K562 (cell line): ENCODE measurements at regions not wholly inside any gene's neighbourhood (a gene's known extent, or its start where the extent isn't known, plus 50 kb on each side); places are given as distances from the start of the nearest gene placed in this dataset.

Source experiments
- ATAC-seq: fragments of 200-7000 bp; cut with Tn5 transposase; 3 replicates; pipeline ENCODE4 v1.9.1; 2020; ENCODE audit warnings: moderate library complexity
- BruUV-seq: library from RNA; stranded (reverse); fragments of 400-500 nt; replicated peaks from 2 replicates; lab custom pipeline; 2021; lab: Mats Ljungman, UMichigan
- CTCF ChIA-PET: fragments of 300-600 bp; formaldehyde crosslinking; extraction: SDS; loops from one replicate; lab custom pipeline; 2021; ENCODE audit warnings: low intra/inter-chr PET ratio; lab: Yijun Ruan, JAX
- POLR2A ChIA-PET: fragments of 300-600, 350-650 bp; sonication (Branson Sonifier 250); formaldehyde crosslinking; extraction: SDS; loops from one replicate; lab custom pipeline; 2021; ENCODE audit warnings: antibody characterized with exemption, inconsistent platforms; lab: Yijun Ruan, JAX
- DNase-seq, 4 experiments: peaks; one replicate each; pipeline versions ENCODE4 v3.0.0 to v3.0.0-alpha.2; 2011 to 2018; ENCODE audit warnings: low spot score in 3 of 4, mixed read lengths in 3 of 4; ENCODE audit errors: extremely low read depth in 1 of 4
- FAIRE-seq: peaks from 2 replicates; lab custom pipeline; 2011; peaks lifted over from hg19 to GRCh38; lab: Jason Lieb, UNC
- H2AFZ ChIP-seq: 2 replicates; pipeline ENCODE4 v1.6.0; 2011; ENCODE audit warnings: low read depth, low read length, control low read depth, inconsistent platforms
- H3K27ac ChIP-seq: fragments of 200-600 bp; 3 replicates; pipeline ENCODE4 v1.8.0; 2011; ENCODE audit warnings: low read depth, mild to moderate bottlenecking, control low read depth, inconsistent platforms, low read length, moderate library complexity, mixed read lengths; ENCODE audit errors: extremely low read depth
- H3K27me3 ChIP-seq, 2 experiments: fragments of 300-600 bp in 1 of 2; 2 replicates in 1 of 2; 3 replicates in 1 of 2; pipeline versions ENCODE4 v1.6.0 to v1.8.0; 2011; ENCODE audit warnings: inconsistent platforms in 2 of 2, low read length in 2 of 2, mild to moderate bottlenecking in 1 of 2, mixed read lengths in 1 of 2, moderate library complexity in 1 of 2; ENCODE audit not compliant: control insufficient read depth in 2 of 2, insufficient read depth in 2 of 2
- H3K36me3 ChIP-seq: fragments of 300-600 bp; 3 replicates; pipeline ENCODE4 v1.8.0; 2011; ENCODE audit warnings: mild to moderate bottlenecking, low read length, inconsistent platforms; ENCODE audit not compliant: control insufficient read depth, insufficient read depth
- H3K4me1 ChIP-seq, 2 experiments: fragments of 200-600 bp in 1 of 2; replicated peaks in 1 of 2; 2 replicates in 1 of 2; 3 replicates in 1 of 2; pipeline versions ENCODE4 v1.5.1 to v1.8.0; 2011; ENCODE audit warnings: inconsistent platforms in 2 of 2, low read length in 2 of 2, mild to moderate bottlenecking in 1 of 2, mixed read lengths in 1 of 2, moderate library complexity in 1 of 2; ENCODE audit not compliant: control insufficient read depth in 2 of 2, insufficient read depth in 2 of 2
- H3K4me2 ChIP-seq: 2 replicates; pipeline ENCODE4 v1.6.1; 2011; ENCODE audit warnings: low read length, control low read depth, inconsistent platforms, mixed read lengths; ENCODE audit not compliant: insufficient read depth
- H3K4me3 ChIP-seq: fragments of 200-600 bp; sonication (generic), shearing (Covaris generic); 2 replicates; pipeline ENCODE4 v1.5.1; 2016; ENCODE audit warnings: control low read depth, inconsistent platforms
- H3K79me2 ChIP-seq: fragments of 200-600 bp; 3 replicates; pipeline ENCODE4 v1.8.0; 2011; ENCODE audit warnings: low read length, inconsistent platforms; ENCODE audit not compliant: control insufficient read depth, insufficient read depth
- H3K9ac ChIP-seq, 2 experiments: 2 replicates each; pipeline versions ENCODE4 v1.6.0 to v1.6.1; 2011; ENCODE audit warnings: low read depth in 2 of 2, low read length in 2 of 2, control low read depth in 1 of 2, inconsistent platforms in 1 of 2, mild to moderate bottlenecking in 1 of 2, mixed read lengths in 1 of 2; ENCODE audit not compliant: insufficient read depth in 1 of 2
- H3K9me1 ChIP-seq: one replicate; pipeline ENCODE4 v1.6.0; 2011; ENCODE audit warnings: inconsistent platforms, mild to moderate bottlenecking, low read length, moderate library complexity; ENCODE audit not compliant: control insufficient read depth, insufficient read depth
- H3K9me3 ChIP-seq: replicated peaks from 2 replicates; pipeline ENCODE4 v1.5.1; 2011; ENCODE audit warnings: low read depth, low read length, inconsistent platforms; ENCODE audit not compliant: control insufficient read depth, insufficient read depth
- H4K20me1 ChIP-seq: replicated peaks from 2 replicates; pipeline ENCODE4 v1.6.1; 2011; ENCODE audit warnings: low read length, inconsistent platforms, mixed read lengths; ENCODE audit not compliant: control insufficient read depth, insufficient read depth
- ETV1 ChIP-seq: fragments of 450-650 bp; conservative IDR thresholded peaks from 2 replicates; pipeline ENCODE4 v1.6.1; 2016; ENCODE audit warnings: missing genetic modification characterization, control low read depth, low read depth, missing compliant biosample characterization
- POLR2A ChIP-seq: fragments of 450-650 bp; conservative IDR thresholded peaks from 2 replicates; pipeline ENCODE4 v1.6.1; 2016
- PRMT5 ChIP-seq: sonication (generic); formaldehyde crosslinking; IDR thresholded peaks from 2 replicates; pipeline ENCODE4 v1.5.0; 2020; ENCODE audit warnings: missing genetic modification reagents
- SOX6 ChIP-seq: fragments of 450-650 bp; IDR thresholded peaks from 2 replicates; pipeline ENCODE4 v1.6.1; 2014; ENCODE audit warnings: mild to moderate bottlenecking
- ZNF324 ChIP-seq: fragments of 250-450 bp; sonication (Bioruptor Pico); IDR thresholded peaks from 2 replicates; pipeline ENCODE4 v1.4.0; 2020; ENCODE audit warnings: mild to moderate bottlenecking
- ZNF785 ChIP-seq: fragments of 250-450 bp; sonication (Bioruptor Pico); IDR thresholded peaks from 2 replicates; pipeline ENCODE4 v1.4.0; 2020; ENCODE audit warnings: mild to moderate bottlenecking
- WGBS: fragments of 100-300 bp; shearing (Covaris generic); methylation state at CpG from one replicate; pipeline ENCODE4 v1.1.6; 2016; ENCODE audit warnings: low coverage, mixed read lengths; ENCODE audit not compliant: insufficient coverage; ENCODE audit errors: missing lambda C conversion rate; 5-methylcytosine and 5-hydroxymethylcytosine counted together
- in situ Hi-C: fragments of 300-500 bp; cut with MboI; formaldehyde crosslinking; loops from 4 replicates; pipeline ENCODE4 v1.15.0; 2018; ENCODE audit warnings: inconsistent platforms, mixed read lengths
- intact Hi-C: fragments of 100-400 bp; cut with micrococcal nuclease; formaldehyde crosslinking; loops from 2 replicates; pipeline ENCODE4 v1.14.2; 2022
- TF ChIP-seq, protein P1 (sequence below): fragments of 450-650 bp; formaldehyde crosslinking; IDR thresholded peaks from 2 replicates; pipeline ENCODE4 v1.4.0; 2020; ENCODE audit warnings: mild to moderate bottlenecking
- TF ChIP-seq, protein P2 (sequence below): fragments of 450-650 bp; formaldehyde crosslinking; IDR thresholded peaks from 2 replicates; pipeline ENCODE4 v1.4.0; 2020; ENCODE audit warnings: mild to moderate bottlenecking, moderate library complexity
- TF ChIP-seq, protein P3 (sequence below), 3 experiments: IDR thresholded peaks in 2 of 3; conservative IDR thresholded peaks in 1 of 3; 2 replicates each; pipeline ENCODE4 v1.5.1; 2011 to 2012; ENCODE audit warnings: low read length in 3 of 3, mild to moderate bottlenecking in 3 of 3, control low read depth in 2 of 3, improper control_type of control experiment in 1 of 3, inconsistent platforms in 1 of 3, low read depth in 1 of 3, mixed read lengths in 1 of 3, moderate library complexity in 1 of 3; ENCODE audit not compliant: insufficient read depth in 2 of 3

DNA sequence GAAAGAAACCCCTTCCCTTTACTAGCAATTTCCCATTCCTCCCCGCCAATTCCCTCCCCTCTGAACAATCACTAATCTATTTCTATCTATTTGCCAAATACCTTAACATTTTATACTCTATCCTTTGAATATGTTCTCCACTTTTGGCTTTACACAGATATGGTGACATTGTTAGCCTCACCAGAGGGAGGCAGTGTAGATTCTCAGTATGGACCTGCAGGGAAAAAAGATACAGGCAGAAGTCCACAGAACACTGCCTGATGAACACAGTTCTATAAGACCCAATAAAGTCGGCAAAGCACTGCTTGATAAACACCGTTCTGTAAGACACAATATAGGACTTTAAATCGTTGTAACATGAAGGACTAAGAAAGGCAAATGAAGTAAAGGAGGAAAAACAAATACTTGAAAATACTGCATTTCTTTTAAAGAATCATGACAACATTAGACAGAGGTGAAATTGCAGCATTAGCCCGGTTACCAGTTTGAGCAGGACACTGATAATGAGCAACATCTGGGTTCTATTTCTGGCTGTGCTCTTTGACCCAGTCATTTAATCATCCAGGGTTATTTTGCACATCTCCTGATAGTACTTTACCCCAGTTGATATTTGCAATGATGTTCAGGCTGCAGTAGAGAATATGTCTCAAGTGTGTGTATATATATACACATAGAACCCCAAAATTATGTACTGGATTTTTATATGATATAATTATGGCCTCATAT, 296.8 kb downstream of the UTRN start:
- H3K4me3 ChIP-seq: no peak overlapping the region
- POLR2A ChIA-PET: no interaction called here
- H3K9me1 ChIP-seq: no peaks in the 10 kb centered on the region
- H4K20me1 ChIP-seq: no peaks in the 10 kb centered on the region
- BruUV-seq: no TSS peak
- no peak overlapping the region for H3K9ac ChIP-seq
- no peak overlapping the region for H3K27ac ChIP-seq
- CTCF ChIA-PET: interaction anchor here (0.6 to 1.4 kb wide), 3 partner anchors 350 to 633 kb away, joined by 3 to 6 read pairs (median 5); no protein-coding TSS in a partner anchor
- H2AFZ ChIP-seq: peak overlapping the region; percentile 82; the same call in 1 of the 2 replicates
- intact Hi-C loops (loop anchor here (5.0 to 10.0 kb wide), 4 partner anchors 100 to 1153 kb away; partner anchors contain the start of gene EPM2A), in situ Hi-C loops (loop anchor here (10.0 to 25.0 kb wide), 2 partner anchors 633 to 1055 kb away; no protein-coding TSS in a partner anchor)
- FAIRE-seq (peak; percentile 58), DNase-seq (peak; percentile 23 to 66 (median 32)), ATAC-seq (peak; percentile 85)
- 2% methylated on average over 5 of the region's 5 CpGs for WGBS
- H3K4me2 ChIP-seq: no peak overlapping the region
- no peaks in the 10 kb centered on the region for H3K9me3 ChIP-seq
- no peaks in the 10 kb centered on the region for H3K79me2 ChIP-seq
- peaks cover 0 to 8% of the 10 kb centered on the region in 2 experiments; a peak in 2 of 5 replicates for H3K4me1 ChIP-seq
- no peaks in the 10 kb centered on the region for H3K27me3 ChIP-seq
- H3K36me3 ChIP-seq: no peaks in the 10 kb centered on the region
- TF ChIP-seq, protein P1, sequence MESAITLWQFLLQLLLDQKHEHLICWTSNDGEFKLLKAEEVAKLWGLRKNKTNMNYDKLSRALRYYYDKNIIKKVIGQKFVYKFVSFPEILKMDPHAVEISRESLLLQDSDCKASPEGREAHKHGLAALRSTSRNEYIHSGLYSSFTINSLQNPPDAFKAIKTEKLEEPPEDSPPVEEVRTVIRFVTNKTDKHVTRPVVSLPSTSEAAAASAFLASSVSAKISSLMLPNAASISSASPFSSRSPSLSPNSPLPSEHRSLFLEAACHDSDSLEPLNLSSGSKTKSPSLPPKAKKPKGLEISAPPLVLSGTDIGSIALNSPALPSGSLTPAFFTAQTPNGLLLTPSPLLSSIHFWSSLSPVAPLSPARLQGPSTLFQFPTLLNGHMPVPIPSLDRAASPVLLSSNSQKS (CRISPR knock-in tag): no peak
- 0 out of 2 replicates have a peak, but pooled peaks have one; percentile 7 for TF ChIP-seq ETV1 (tag)
- TF ChIP-seq ZNF324 (CRISPR knock-in tag): no peak
- TF ChIP-seq ZNF785 (CRISPR knock-in tag): peak; percentile 76; the same call in 1 of the 2 replicates
- TF ChIP-seq, protein P2, sequence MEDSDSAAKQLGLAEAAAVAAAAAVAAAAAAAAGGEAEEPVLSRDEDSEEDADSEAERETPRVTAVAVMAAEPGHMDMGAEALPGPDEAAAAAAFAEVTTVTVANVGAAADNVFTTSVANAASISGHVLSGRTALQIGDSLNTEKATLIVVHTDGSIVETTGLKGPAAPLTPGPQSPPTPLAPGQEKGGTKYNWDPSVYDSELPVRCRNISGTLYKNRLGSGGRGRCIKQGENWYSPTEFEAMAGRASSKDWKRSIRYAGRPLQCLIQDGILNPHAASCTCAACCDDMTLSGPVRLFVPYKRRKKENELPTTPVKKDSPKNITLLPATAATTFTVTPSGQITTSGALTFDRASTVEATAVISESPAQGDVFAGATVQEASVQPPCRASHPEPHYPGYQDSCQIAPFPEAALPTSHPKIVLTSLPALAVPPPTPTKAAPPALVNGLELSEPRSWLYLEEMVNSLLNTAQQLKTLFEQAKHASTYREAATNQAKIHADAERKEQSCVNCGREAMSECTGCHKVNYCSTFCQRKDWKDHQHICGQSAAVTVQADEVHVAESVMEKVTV (CRISPR knock-in tag): peak; percentile 40; the same call in 1 of the 2 replicates
- no peak for TF ChIP-seq PRMT5 (CRISPR knock-in tag)
- no peak for TF ChIP-seq SOX6
- TF ChIP-seq, protein P3, sequence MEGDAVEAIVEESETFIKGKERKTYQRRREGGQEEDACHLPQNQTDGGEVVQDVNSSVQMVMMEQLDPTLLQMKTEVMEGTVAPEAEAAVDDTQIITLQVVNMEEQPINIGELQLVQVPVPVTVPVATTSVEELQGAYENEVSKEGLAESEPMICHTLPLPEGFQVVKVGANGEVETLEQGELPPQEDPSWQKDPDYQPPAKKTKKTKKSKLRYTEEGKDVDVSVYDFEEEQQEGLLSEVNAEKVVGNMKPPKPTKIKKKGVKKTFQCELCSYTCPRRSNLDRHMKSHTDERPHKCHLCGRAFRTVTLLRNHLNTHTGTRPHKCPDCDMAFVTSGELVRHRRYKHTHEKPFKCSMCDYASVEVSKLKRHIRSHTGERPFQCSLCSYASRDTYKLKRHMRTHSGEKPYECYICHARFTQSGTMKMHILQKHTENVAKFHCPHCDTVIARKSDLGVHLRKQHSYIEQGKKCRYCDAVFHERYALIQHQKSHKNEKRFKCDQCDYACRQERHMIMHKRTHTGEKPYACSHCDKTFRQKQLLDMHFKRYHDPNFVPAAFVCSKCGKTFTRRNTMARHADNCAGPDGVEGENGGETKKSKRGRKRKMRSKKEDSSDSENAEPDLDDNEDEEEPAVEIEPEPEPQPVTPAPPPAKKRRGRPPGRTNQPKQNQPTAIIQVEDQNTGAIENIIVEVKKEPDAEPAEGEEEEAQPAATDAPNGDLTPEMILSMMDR (IDR thresholded peaks at IDR 0.05 in 2 of 3, conservative IDR thresholded peaks at IDR 0.05 in 1 of 3; ENCODE audit: insufficient read depth in 2 of 3, low read depth in 1 of 3, low read length in 3 of 3): peak; percentile 58 to 72 (median 65)
- no peak for TF ChIP-seq POLR2A
